Naive thymus-derived CD4-positive, alpha-beta T cell (primary cell): ENCODE measurements at regions not wholly inside any gene's neighbourhood (a gene's known extent, or its start where the extent isn't known, plus 50 kb on each side); places are given as distances from the start of the nearest gene placed in this dataset.

Source experiments
- ATAC-seq: fragments of 150-1000 bp; cut with Tn5 transposase; 2 replicates; pipeline ENCODE4 v1.10.0; 2021; ENCODE audit warnings: mild to moderate bottlenecking, moderate library complexity
- CTCF ChIA-PET: fragments of 350-600 bp; sonication (Branson Sonifier 250); formaldehyde crosslinking; loops from one replicate; lab custom pipeline; 2021; ENCODE audit warnings: antibody characterized with exemption; lab: Charles Lee
- POLR2A ChIA-PET: fragments of 350-600 bp; sonication (Branson Sonifier 250); formaldehyde crosslinking; loops from one replicate; lab custom pipeline; 2021; ENCODE audit warnings: antibody characterized with exemption, inconsistent platforms; lab: Charles Lee
- DNase-seq, 9 donors: peaks; one replicate each; pipeline versions ENCODE4 v3.0.0 to v3.0.0-alpha.2; 2020 to 2022; ENCODE audit warnings: mixed read lengths in 1 of 9
- H3K27ac ChIP-seq: one replicate; pipeline ENCODE4 v1.7.0; 2013; ENCODE audit warnings: mild to moderate bottlenecking, low read depth, low read length, moderate library complexity
- H3K27me3 ChIP-seq, 2 donors: one replicate each; pipeline ENCODE4 v1.7.0; 2013; ENCODE audit warnings: low read length in 2 of 2, mild to moderate bottlenecking in 2 of 2, moderate library complexity in 2 of 2; ENCODE audit not compliant: control insufficient read depth in 2 of 2, insufficient read depth in 2 of 2
- H3K36me3 ChIP-seq, 3 experiments: 1 replicate in 2 of 3; 2 replicates in 1 of 3; pipeline ENCODE4 v1.7.0; 2013; ENCODE audit warnings: low read length in 3 of 3, mild to moderate bottlenecking in 3 of 3, moderate library complexity in 1 of 3; ENCODE audit not compliant: insufficient read depth in 3 of 3, control insufficient read depth in 2 of 3
- H3K4me1 ChIP-seq, 2 donors: one replicate each; pipeline ENCODE4 v1.7.0; 2013; ENCODE audit warnings: low read length in 2 of 2, mild to moderate bottlenecking in 2 of 2, moderate library complexity in 1 of 2; ENCODE audit not compliant: control insufficient read depth in 2 of 2, insufficient read depth in 2 of 2
- H3K4me3 ChIP-seq: 2 replicates; pipeline ENCODE4 v1.7.0; 2013; ENCODE audit warnings: mild to moderate bottlenecking, low read length
- H3K9me3 ChIP-seq, 3 experiments: 1 replicate in 2 of 3; 2 replicates in 1 of 3; pipeline ENCODE4 v1.7.0; 2013; ENCODE audit warnings: low read length in 3 of 3; ENCODE audit not compliant: control insufficient read depth in 2 of 3
- H3K27ac Mint-ChIP-seq, 9 donors: one replicate each; pipeline ENCODE4 v1.8.0; 2020 to 2022; ENCODE audit warnings: mixed read lengths in 9 of 9, mild to moderate bottlenecking in 8 of 9, moderate library complexity in 5 of 9, inconsistent platforms in 2 of 9
- H3K27me3 Mint-ChIP-seq, 5 donors: one replicate each; pipeline ENCODE4 v1.8.0; 2021 to 2022; ENCODE audit warnings: mixed read lengths in 5 of 5, mild to moderate bottlenecking in 1 of 5
- H3K36me3 Mint-ChIP-seq, 5 donors: one replicate each; pipeline ENCODE4 v1.8.0; 2020 to 2022; ENCODE audit warnings: mixed read lengths in 5 of 5, mild to moderate bottlenecking in 3 of 5, inconsistent platforms in 1 of 5
- H3K4me1 Mint-ChIP-seq, 7 donors: one replicate each; pipeline ENCODE4 v1.8.0; 2020 to 2022; ENCODE audit warnings: mixed read lengths in 7 of 7, mild to moderate bottlenecking in 3 of 7, inconsistent platforms in 1 of 7
- H3K4me3 Mint-ChIP-seq, 10 donors: one replicate each; pipeline ENCODE4 v1.8.0; 2020 to 2022; ENCODE audit warnings: mild to moderate bottlenecking in 10 of 10, mixed read lengths in 10 of 10, moderate library complexity in 6 of 10, inconsistent platforms in 2 of 10
- H3K9me3 Mint-ChIP-seq, 11 donors: one replicate each; pipeline ENCODE4 v1.8.0; 2020 to 2022; ENCODE audit warnings: mixed read lengths in 11 of 11, mild to moderate bottlenecking in 4 of 11, inconsistent platforms in 1 of 11, moderate library complexity in 1 of 11
- intact Hi-C, 2 donors: fragments of 100-400 bp; cut with micrococcal nuclease; formaldehyde crosslinking; loops; one replicate each; pipeline ENCODE4 v1.15.1; 2023

DNA sequence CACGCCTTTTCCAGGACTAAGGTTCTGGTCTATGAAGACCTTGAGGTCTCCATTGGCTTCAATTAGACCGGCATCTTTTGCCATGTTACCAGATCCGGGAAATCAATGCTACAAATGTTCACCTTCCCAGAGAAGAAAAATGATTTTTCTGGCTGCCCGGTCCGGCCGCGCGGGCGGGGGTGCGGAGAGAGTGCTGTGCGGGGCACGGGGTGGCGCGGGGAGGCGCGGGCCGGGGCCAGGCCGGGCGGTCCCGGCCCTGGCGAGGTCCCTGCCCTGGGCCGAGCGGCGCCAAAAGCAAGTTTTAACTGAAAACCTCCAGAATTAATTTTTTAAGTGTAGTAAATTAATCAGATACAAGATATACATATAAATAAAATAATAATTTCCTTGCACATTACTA lies 128.2 kb downstream of the MINAR1 start:
- Histone ChIP-seq H3K27me3 (no peaks in the 10 kb centered on the region), H3K27ac (no peak overlapping the region), H3K4me1 (no peaks in the 10 kb centered on the region), H3K36me3 (no peaks in the 10 kb centered on the region), H3K4me3 (no peak overlapping the region), H3K9me3 (no peaks in the 10 kb centered on the region)
- Mint-ChIP-seq H3K27me3 (peaks cover 13 to 56% (median 33%) of the 10 kb centered on the region in 5 donors), H3K4me1 (no peaks in the 10 kb centered on the region), H3K36me3 (peaks cover 0 to 10% (median 0%) of the 10 kb centered on the region in 5 donors), H3K4me3 (no peak overlapping the region), H3K9me3 (peaks cover 0 to 14% (median 0%) of the 10 kb centered on the region in 11 donors), H3K27ac (no peak overlapping the region)
- no peak for DNase-seq
- intact Hi-C loops: no loop called here
- POLR2A ChIA-PET: no interaction called here
- CTCF ChIA-PET: no interaction called here
- no peak for ATAC-seq

GRCh38 chr15:79561982-79562381 lies 129.8 kb downstream of the MINAR1 start:
- intact Hi-C loops: no loop called here
- ATAC-seq (no peak), DNase-seq (no peak)
- Histone ChIP-seq H3K4me3 (no peak overlapping the region), H3K4me1 (no peaks in the 10 kb centered on the region), H3K27ac (no peak overlapping the region), H3K9me3 (no peaks in the 10 kb centered on the region), H3K27me3 (no peaks in the 10 kb centered on the region), H3K36me3 (no peaks in the 10 kb centered on the region)
- peaks cover 12 to 56% (median 33%) of the 10 kb centered on the region in 5 donors for H3K27me3 Mint-ChIP-seq
- CTCF ChIA-PET: no interaction called here
- POLR2A ChIA-PET: no interaction called here
- H3K9me3 Mint-ChIP-seq: peaks cover 0 to 14% (median 0%) of the 10 kb centered on the region in 11 donors
- H3K36me3 Mint-ChIP-seq: peaks cover 0 to 10% (median 0%) of the 10 kb centered on the region in 5 donors
- no peak overlapping the region for H3K27ac Mint-ChIP-seq
- H3K4me1 Mint-ChIP-seq: no peaks in the 10 kb centered on the region
- no peak overlapping the region for H3K4me3 Mint-ChIP-seq

DNA sequence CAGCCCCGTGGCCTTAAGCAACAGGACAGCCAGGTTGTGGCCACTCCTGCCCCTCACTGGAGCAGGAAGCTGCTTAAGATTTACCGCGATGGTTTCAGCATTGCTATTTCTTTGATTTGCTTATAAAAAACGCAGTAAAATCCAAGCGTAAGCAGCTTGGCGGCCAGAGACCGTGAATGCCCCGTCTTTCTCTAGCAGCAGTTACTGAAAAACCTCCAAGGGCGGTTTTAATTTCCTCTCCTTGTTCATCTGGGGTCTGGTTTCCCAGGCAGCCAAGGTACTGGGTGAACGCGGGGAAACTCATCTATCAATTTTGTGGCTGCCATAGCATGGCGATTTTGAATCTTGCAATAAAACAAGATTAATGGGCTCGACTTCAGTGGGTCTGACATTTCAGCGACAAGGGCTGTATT lies 130.3 kb downstream of the MINAR1 start:
- Mint-ChIP-seq H3K36me3 (peaks cover 0 to 10% (median 0%) of the 10 kb centered on the region in 5 donors), H3K27me3 (peaks cover 14 to 56% (median 33%) of the 10 kb centered on the region in 5 donors), H3K4me1 (no peaks in the 10 kb centered on the region), H3K27ac (no peak overlapping the region), H3K4me3 (no peak overlapping the region), H3K9me3 (peaks cover 0 to 14% (median 1%) of the 10 kb centered on the region in 11 donors)
- POLR2A ChIA-PET: no interaction called here
- Histone ChIP-seq H3K9me3 (no peaks in the 10 kb centered on the region), H3K4me3 (no peak overlapping the region), H3K27me3 (no peaks in the 10 kb centered on the region), H3K27ac (no peak overlapping the region), H3K4me1 (no peaks in the 10 kb centered on the region), H3K36me3 (no peaks in the 10 kb centered on the region)
- CTCF ChIA-PET: no interaction called here
- DNase-seq (no peak), ATAC-seq (no peak)
- intact Hi-C loops: no loop called here

DNA sequence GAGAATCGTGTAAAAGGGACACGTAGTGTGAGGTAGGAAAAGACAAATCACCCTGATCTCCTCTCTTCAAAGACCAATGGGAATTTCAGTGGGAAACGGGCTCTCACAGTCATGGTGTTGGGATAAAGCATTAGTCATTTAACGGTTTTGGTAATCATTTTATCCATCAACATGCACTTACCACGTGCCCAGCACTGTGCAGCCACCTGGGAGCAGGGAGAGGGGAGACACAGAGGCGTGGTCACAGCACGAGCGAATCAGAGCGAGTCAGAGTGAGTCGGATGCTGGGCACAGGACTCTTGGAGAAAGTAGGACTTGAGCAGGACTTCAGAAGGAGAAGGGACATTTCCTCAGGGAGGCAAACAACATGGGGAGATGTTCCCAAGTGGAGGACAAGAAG lies 130.8 kb downstream of the MINAR1 start:
- Histone ChIP-seq H3K27me3 (no peaks in the 10 kb centered on the region), H3K4me1 (no peaks in the 10 kb centered on the region), H3K9me3 (no peaks in the 10 kb centered on the region), H3K4me3 (no peak overlapping the region), H3K36me3 (no peaks in the 10 kb centered on the region), H3K27ac (no peak overlapping the region)
- ChIA-PET POLR2A (no interaction called here), CTCF (no interaction called here)
- peaks cover 0 to 10% (median 0%) of the 10 kb centered on the region in 5 donors for H3K36me3 Mint-ChIP-seq
- H3K4me1 Mint-ChIP-seq: no peaks in the 10 kb centered on the region
- peaks cover 0 to 14% (median 2%) of the 10 kb centered on the region in 11 donors for H3K9me3 Mint-ChIP-seq
- H3K27ac Mint-ChIP-seq: no peak overlapping the region
- intact Hi-C loops: no loop called here
- peaks cover 16 to 56% (median 33%) of the 10 kb centered on the region in 5 donors for H3K27me3 Mint-ChIP-seq
- DNase-seq (no peak), ATAC-seq (no peak)
- H3K4me3 Mint-ChIP-seq: no peak overlapping the region

- intact Hi-C loops: no loop called here
- DNase-seq (no peak), ATAC-seq (no peak)
- Mint-ChIP-seq H3K27ac (no peak overlapping the region), H3K27me3 (peaks cover 0 to 13% (median 10%) of the 10 kb centered on the region in 5 donors), H3K36me3 (no peaks in the 10 kb centered on the region), H3K4me1 (peaks cover 0 to 1% (median 0%) of the 10 kb centered on the region in 7 donors), H3K4me3 (no peak overlapping the region), H3K9me3 (peaks cover 0 to 11% (median 2%) of the 10 kb centered on the region in 11 donors)
- POLR2A ChIA-PET: no interaction called here
- Histone ChIP-seq H3K9me3 (no peaks in the 10 kb centered on the region), H3K27me3 (no peaks in the 10 kb centered on the region), H3K4me3 (no peak overlapping the region), H3K4me1 (no peaks in the 10 kb centered on the region), H3K27ac (no peak overlapping the region), H3K36me3 (no peaks in the 10 kb centered on the region)
- CTCF ChIA-PET: no interaction called here
Measured at GRCh38 chr15:79570004-79570403, 137.9 kb downstream of the MINAR1 start.

DNA sequence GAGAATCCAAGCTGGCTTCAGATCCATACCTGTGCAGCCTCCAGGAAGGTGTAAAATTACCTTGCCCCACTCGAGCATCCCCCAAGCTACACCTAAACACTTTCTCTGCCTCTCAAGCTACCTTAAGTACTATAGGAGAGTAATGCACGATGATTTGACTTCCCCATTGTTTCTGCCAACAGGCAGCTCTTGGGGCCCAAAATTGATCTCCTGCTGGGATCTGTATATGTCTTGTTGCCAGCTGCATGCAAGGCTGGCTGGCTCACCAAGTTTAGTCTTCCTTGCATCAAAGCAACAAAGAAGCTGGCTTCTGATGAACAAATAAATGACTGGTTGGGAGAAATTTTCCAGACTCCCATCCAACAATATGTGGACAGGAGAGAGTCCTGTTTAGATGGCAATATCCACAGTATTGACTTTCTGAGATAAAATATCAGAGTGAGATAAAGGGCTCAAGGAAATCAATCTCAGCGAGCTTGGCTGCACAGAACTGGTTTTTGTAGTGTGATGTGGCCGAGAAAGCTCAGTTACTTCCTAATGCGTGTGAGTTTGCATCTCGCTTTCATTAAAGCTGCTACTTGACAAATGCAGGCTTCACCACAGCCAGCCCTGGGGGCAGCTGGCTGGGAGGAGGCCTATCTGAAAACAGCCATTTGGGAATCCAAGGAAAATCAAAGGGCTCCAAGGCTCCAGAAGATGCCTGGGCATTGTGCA lies 140.7 kb downstream of the MINAR1 start:
- H3K4me1 ChIP-seq: no peaks in the 10 kb centered on the region
- H3K9me3 ChIP-seq: no peaks in the 10 kb centered on the region
- H3K27ac Mint-ChIP-seq: no peak overlapping the region
- CTCF ChIA-PET: no interaction called here
- H3K36me3 Mint-ChIP-seq: no peaks in the 10 kb centered on the region
- DNase-seq (no peak), ATAC-seq (no peak)
- H3K4me1 Mint-ChIP-seq: peaks cover 0 to 1% (median 0%) of the 10 kb centered on the region in 7 donors
- H3K27ac ChIP-seq: no peak overlapping the region
- peaks cover 7 to 18% (median 9%) of the 10 kb centered on the region in 5 donors for H3K27me3 Mint-ChIP-seq
- no peak overlapping the region for H3K4me3 Mint-ChIP-seq
- H3K36me3 ChIP-seq: no peaks in the 10 kb centered on the region
- H3K27me3 ChIP-seq: no peaks in the 10 kb centered on the region
- intact Hi-C loops: no loop called here
- no peak overlapping the region for H3K4me3 ChIP-seq
- H3K9me3 Mint-ChIP-seq: peaks cover 0 to 10% (median 0%) of the 10 kb centered on the region in 11 donors
- POLR2A ChIA-PET: no interaction called here
